SIG-M5 treated with dmso at 0.1 percent for 504 hours (cell line): ENCODE measurements at regions not wholly inside any gene's neighbourhood (a gene's known extent, or its start where the extent isn't known, plus 50 kb on each side); places are given as distances from the start of the nearest gene placed in this dataset.
"Not testable (repeated sequence)": the region's sequence is repeated elsewhere in the genome, so short reads cannot be mapped to it uniquely, and the experiment has no call there.

Experiments
- DNase-seq: peaks from one replicate; lab custom pipeline; 2025; ENCODE audit not compliant: unreplicated experiment; lab: John Stamatoyannopoulos, UW

- no peak for DNase-seq
Observed at GRCh38 chr9:129301941-129302340, 123.9 kb upstream of the IER5L start.

DNA sequence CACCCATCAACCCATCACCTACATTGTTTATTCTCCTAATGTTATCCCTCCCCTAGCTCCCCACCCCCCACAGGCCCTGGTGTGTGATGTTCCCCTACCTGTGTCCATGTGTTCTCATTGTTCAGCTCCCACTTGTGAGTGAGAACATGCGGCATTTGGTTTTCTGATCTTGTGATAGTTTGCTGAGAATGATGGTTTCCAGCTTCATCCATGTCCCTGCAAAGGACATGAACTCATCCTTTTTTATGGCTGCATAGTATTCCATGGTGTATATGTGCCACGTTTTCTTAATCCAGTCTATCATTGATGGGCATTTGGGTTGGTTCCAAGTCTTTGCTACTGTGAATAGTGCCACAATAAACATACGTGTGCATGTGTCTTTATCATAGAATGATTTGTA, 118.1 kb upstream of the IER5L start:
- DNase-seq, result not testable (repeated sequence)

DNA sequence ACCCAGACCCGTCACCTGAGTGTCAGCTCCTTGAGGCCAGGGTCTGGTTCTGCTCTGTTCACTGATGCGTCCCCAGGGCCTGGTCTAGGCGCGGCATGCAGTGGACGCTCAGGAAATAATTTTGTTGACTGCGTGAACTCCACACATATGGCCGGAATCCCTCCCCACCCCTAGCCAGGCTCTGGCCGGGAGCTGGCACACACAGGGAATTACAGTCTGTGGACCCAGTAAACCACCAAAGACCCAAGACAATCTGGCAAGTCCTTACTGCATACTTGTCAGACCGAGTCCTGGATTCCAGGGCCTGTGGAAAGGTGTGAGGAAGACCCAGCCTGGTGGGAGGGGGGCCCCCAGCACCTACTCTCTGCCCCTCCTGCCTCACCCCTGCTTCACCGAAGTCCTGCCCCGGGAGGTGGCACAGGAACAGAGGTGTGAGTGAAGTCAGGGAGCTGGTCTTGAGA, 113.0 kb upstream of the IER5L start:
- no peak for DNase-seq

GRCh38 chr9:129290606-129291005, 112.5 kb upstream of the IER5L start:
- no peak for DNase-seq

DNA sequence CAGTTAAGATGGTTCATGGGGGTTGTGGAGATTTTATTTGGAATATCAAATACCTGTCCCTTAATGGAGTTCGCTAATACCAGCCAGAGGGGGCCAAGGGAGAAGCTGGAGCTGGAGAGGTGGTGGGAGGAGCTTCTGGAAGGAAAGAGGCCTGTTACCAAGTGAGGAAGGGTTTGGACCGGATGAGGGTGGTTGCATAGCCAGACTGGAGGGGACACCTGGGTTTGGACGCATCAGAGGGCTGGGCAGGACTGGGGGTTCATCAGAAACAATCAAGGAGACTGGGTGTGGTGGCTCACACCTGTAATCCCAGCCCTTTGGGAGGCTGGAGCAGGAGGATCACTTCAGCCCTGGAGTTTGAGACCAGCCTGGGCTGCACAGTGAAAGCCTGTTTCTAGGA, 111.8 kb upstream of the IER5L start:
- DNase-seq, result no peak

DNA sequence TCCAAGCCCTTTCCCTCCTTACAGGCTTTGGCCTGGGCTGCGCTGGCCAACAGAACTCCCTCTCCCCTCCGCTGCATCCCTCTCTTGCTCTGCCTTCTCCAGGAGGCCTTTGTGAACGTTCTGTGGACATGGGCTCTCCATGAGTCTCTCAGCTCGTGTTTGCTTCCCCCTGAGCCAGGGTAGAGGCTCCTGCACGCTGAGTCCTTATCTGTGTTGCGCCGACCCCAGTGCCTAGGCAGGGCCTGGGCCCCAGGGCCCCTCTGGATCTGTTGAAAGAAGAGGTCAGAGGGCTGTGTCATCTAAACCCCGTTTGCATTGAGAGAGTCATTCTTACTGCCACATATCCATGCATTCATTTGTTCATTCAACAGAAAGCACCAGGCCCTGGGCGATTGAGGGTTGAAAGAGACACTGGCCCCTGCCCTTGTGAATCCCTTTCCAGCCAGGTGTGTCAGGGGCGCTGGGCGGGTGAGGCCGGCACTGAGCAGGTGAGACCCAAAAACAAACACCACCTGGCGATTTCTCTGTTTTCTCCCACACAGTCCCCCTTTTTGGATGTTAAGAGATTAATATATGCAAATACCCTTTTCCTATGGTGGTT, 111.2 kb upstream of the IER5L start:
- no peak for DNase-seq

- no peak for DNase-seq
Observed at GRCh38 chr9:129287619-129288305, 109.7 kb upstream of the IER5L start.

- DNase-seq, result no peak
Observed at GRCh38 chr9:129285979-129286772, 108.1 kb upstream of the IER5L start.

DNA sequence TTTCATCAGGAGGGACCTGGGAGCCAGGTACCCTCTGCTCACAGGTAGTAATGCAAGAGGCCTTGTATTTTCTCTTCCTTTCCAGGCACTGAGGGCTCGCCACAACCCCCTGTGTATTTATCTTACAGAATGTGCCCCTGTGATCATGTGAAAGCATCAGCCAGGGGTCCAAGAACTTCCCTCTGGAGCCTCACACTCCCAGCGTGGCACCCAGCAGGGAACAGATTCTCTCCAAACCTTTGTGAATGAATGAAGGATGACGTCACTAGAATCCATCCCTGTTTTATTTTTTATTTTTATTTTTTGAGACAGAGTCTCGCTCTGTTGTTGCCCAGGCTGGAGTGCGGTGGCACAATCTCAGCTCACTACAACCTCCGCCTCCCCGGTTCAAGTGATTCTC, 107.3 kb upstream of the IER5L start:
- DNase-seq, result no peak

DNA sequence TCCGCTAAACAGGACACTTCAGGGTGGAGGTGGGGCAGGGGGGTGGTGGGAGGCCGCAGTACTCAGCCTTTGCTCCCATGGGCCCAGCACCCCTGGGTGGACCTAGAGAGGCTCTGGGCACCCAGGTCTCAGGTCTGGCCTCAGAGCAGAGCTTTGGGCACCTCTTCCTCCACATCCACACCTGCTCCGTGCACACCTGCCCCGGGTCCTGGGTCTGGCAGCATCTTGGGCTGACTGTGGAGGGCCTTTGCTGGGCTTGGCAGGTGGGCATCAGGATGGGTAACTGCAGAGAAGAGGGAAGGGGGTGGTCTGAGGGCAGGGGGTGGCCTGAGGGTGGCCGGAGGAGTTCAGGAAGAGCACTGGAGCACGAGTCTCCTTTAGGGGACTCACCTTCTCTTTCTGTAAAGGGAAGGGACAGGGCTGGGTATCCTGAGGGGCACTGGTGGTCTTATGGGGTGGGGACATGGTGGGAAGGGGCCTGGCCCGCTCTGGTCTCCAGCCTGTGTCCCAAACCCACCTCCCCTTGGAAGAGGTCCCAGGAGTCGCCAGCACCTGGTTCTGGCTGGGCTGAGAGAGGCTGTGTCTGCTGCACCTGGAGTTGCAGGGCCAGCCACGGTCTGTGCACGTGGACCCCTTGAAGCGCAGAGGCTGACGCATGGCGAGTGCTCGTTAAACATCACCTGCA, 106.7 kb upstream of the IER5L start:
- no peak for DNase-seq

DNA sequence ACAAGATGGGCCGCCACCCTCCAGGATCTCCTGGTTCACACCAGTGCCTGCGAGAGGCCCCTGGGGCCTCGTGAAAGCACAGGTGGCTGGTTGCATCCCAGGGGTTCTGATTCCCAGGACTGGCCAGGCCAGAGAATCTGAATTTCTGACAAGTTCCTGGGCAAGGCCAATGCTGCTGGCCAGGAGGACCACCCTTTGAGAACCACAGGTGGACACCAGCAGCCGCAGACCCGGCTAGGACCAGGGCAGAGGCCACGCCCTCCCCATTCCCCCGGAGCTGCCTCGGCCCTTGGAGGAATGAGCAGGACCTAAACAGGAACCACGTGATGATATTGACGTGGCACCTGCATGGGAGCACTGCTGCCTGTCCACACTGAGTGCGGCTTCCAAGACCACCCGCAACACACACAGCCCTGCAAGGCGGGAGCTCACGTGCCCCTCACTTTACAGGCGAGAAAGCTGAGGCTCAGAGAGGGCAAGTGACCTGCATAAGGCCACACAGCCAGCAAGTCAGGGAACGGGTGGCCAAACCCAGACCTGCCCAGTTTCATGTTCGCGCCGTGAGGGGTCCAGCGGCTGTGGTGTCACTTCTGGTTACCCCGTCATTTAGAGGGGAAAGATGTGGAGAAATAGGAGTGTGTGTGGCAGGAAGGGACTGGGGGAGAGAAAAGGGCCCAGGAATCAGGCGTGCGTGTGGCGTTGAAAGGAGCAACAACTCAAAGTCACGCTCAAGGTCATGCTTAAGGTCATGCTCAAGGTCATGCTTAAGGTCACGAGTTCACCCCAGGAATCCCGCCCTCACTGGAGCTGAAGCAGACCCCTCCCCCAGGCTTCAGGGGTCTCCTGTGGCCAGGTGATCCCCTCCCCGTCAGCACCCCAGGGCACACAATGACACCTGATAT, 105.9 kb upstream of the IER5L start:
- DNase-seq, result no peak

DNA sequence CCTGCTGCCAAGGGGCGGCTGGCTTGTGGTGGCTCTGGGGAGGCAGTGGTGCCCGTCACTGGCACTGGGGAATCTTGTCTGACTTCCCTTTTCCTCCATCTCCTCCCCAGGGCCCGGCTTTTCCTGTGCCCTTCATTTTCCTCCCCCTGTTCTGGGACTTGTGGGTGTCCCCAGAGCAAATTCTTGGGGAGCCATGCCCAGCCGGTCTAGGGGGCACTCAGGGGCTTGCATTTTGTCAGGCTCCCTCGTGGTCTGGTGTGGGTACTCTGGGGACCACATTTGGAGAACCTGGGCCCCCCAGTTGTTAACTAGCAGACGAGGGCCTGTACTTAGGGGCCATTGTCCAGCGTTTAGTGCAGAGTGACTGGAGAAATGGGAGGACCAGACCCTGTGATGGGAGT, 105.2 kb upstream of the IER5L start:
- DNase-seq, result no peak

DNA sequence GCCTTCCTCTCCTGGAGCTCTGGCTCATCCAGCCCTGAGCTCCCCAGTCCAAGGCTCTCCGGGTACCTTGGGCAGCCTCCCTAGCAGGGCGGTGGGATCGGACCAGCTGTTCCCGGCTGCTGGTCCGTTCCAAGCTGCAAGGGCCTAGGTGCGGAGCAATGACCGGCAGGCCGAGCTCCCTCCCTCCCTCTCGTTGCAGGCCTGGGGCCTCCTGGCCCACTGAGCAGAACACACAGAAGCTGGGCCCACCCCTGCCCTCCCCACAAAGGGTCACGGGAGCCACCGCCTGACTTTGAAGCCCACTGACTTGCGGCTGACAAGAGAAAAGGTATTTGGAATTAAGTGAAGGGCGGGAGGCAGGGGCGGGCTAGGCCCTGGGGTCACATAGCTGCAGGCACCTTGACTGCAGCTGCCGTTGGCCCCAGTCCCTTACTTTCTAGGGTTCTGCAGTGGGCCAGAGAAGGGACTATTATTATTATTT, 104.7 kb upstream of the IER5L start:
- no peak for DNase-seq

DNA sequence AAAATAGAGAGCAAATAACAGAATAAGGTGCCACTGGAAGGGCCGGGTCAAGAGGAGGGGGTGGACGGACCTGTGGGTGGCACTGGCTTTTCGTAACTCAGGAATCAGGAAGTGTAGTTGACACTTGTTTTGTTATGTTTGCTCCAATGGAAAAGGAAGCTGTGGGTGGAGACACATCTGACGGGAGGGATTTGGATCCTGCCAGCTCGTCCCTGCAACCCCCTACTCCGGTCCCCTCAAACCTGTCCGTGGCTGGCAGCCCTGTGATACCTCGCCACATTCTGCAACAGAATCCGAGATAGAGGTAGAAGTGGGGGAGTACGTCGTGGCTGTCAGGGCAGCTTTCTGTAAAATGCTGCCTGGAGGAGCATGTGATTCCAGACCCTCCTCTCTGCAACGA, 104.2 kb upstream of the IER5L start:
- no peak for DNase-seq

- no peak for DNase-seq
Observed at GRCh38 chr9:129281506-129282145, 103.6 kb upstream of the IER5L start.

GRCh38 chr9:129280623-129281271, 102.7 kb upstream of the IER5L start:
- DNase-seq, result no peak

DNA sequence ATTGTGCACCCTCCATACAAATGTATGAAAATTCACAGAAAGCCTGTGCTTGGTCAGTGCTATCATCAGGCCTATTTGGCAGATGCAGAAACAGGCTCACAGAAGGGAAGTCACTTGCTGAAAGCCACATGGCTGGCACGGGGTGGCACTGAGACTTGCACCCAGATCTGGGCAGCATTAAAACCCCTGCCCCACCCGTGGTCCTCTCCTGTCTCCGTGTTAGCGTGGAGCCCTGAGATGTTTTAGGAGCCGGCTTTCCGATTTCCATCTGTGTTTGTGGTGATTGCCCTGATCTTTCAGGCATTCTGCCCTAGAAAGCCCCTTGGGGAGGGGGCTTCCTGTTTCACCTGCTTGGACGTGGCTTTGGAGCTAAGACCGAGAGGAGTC, 102.2 kb upstream of the IER5L start:
- no peak for DNase-seq

DNA sequence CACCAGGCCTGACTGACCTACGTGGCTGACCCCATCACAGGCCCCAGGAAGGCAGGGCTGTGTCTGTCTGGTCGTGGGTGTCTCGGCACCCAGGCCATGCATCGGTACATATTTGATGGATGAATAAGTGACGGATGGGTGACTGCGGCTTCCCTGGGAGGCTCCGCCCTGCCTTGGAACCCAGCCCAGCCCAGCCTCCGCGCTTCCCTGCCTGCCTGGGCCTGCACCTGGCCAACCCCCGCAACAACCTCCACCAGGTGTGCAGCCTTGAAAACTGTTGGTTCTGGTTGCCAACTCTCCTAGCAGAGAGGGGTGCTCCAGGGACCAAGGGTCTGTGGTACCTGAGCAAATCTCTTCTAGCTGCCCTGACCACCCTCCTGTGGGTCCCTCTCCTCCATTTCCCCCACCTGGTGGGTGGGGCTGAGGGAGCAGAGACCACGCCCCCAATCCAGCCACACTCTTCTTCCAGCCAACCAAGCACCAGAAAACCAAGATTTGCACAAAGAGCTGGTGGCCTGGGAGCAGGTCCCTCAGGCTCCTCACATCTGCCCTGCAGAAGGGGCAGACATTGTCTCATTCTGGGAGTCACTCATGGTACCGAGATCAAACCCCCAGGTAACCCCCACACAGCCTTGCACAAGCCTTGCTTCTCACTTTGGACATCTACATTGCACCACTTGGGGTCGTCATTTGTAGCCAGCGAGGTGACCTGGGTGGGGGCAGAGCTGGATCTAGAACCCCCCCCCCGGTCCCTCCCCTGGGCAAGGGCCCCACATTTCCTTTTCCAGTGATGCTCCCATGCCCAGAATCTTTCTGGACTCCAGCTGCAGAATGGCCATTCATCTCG, 100.6 kb upstream of the IER5L start:
- no peak for DNase-seq
